GM20000 (cell line): ENCODE measurements at regions not wholly inside any gene's neighbourhood (a gene's known extent, or its start where the extent isn't known, plus 50 kb on each side); places are given as distances from the start of the nearest gene placed in this dataset.

ENCODE experiments used
- DNase-seq: peaks from one replicate; pipeline ENCODE4 v3.0.0; 2012; ENCODE audit warnings: low spot score
- CTCF ChIP-seq: IDR thresholded peaks from 2 replicates; pipeline ENCODE4 v1.5.1; 2012; ENCODE audit warnings: mild to moderate bottlenecking, control low read depth; ENCODE audit errors: extremely low read depth, missing control alignments

DNA sequence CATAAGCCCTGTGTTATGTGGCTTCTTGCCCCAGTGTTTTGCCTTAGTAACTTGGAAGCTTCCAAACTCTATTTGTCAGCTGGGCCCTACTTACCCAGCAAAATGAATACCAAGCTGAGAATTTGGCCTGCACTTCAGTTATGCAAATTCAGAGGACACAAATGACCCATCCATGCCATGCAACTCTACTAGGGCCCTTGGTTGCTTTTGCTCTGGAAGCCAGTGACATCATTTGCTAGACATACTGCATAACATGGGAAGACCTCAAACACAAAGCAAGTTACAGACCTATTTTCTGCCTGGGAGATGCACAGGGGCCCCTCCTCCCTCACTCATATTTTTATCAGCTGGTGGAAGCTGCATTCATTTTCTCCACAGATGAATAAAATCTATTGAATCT, 90.2 kb upstream of the PPM1H start:
- no peak for DNase-seq
- no peak for TF ChIP-seq CTCF

DNA sequence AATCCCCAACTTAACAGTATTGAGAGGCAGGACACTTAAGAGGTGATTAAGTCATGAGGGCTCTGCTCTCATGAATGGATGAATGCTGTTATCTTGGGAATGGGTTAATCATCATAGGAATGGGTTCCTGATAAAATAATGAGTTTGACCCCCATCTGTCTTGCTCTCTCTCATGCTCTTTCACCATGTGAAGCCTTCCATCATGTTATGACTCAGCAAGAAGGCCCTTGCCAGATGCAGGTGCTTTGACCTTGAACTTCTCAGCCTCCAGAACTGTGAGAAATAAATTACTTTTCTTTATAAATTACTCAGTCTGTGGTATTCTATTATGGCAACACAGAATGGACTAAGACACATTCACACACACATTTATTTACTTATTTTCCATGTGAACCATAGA, 89.0 kb upstream of the PPM1H start:
- no peak for DNase-seq
- TF ChIP-seq CTCF = no peak

DNA sequence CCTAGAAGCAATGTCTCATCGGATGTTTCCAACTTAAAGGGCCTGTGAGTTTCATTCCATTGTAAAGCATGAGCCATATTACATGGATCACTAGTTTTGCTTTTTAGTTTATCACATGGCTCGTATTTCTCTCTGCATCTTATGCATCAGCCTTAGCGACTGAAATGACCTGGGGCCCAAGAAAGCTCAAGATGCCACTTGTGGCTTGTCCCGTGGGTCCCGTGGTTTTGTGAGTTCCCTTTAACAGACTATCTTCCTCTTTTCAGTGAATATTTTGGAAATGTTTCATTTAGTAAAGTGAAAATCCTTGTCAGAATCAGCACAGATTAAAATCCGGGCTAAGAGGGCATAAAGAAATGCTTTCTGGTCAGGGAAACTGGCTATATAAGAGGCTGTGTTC, 86.2 kb upstream of the PPM1H start:
- no peak for DNase-seq
- TF ChIP-seq CTCF = no peak

GRCh38 chr12:63020269-63020668, 85.3 kb upstream of the PPM1H start:
- no peak for TF ChIP-seq CTCF
- no peak for DNase-seq

GRCh38 chr12:63018273-63018672, 83.3 kb upstream of the PPM1H start:
- DNase-seq = no peak

GRCh38 chr12:63013302-63013701, 78.4 kb upstream of the PPM1H start:
- DNase-seq = no peak
- no peak for TF ChIP-seq CTCF

More at GRCh38 chr12:63018273-63018672, 83.3 kb upstream of the PPM1H start:
- TF ChIP-seq CTCF = no peak

GRCh38 chr12:63010698-63011097, 75.7 kb upstream of the PPM1H start:
- no peak for TF ChIP-seq CTCF
- no peak for DNase-seq
